HG02759 (cell line): ENCODE measurements at regions not wholly inside any gene's neighbourhood (a gene's known extent, or its start where the extent isn't known, plus 50 kb on each side); places are given as distances from the start of the nearest gene placed in this dataset.
"Not testable (repeated sequence)": the region's sequence is repeated elsewhere in the genome, so short reads cannot be mapped to it uniquely, and the experiment has no call there.

Experiments
- ATAC-seq: cut with Tn5 transposase; IDR thresholded peaks from one replicate; pipeline ENCODE4 v1.9.1; 2021; ENCODE audit warnings: mild to moderate bottlenecking, moderate library complexity; ENCODE audit not compliant: unreplicated experiment

DNA sequence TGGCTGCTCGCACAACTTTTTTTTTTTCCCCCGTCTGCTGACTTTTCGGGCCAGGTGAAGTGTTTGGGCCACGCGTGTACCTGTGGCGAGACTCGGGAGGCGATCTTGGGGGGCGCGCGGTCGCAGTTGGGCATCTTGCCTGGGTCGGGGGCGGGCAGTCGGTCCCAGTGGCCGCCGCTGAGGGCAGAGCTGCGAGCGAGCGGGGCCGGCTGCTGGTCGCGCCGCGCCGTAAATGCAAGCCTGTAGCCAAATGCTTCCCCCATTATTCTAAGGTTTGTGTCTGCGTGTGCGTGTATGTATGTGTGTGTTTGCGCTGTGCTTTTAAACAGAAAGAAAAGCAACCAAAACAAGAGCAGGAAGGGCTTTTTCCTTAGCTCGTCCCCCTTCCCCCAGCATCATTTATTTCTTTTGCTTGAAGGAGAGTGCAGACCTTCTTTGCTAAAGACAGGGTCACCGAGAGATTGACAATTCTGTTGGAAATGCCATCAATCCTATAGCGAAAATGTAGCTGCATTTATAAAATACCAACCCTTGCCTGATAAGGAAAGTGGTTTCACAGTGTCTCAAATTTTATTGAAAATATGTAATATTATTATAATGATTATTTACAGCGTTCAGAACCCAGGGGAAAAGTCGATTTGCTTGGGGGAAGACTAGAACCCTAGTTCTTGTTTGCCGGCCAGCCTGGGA lies 143.2 kb upstream of the ZNF536 start:
- no peak for ATAC-seq

DNA sequence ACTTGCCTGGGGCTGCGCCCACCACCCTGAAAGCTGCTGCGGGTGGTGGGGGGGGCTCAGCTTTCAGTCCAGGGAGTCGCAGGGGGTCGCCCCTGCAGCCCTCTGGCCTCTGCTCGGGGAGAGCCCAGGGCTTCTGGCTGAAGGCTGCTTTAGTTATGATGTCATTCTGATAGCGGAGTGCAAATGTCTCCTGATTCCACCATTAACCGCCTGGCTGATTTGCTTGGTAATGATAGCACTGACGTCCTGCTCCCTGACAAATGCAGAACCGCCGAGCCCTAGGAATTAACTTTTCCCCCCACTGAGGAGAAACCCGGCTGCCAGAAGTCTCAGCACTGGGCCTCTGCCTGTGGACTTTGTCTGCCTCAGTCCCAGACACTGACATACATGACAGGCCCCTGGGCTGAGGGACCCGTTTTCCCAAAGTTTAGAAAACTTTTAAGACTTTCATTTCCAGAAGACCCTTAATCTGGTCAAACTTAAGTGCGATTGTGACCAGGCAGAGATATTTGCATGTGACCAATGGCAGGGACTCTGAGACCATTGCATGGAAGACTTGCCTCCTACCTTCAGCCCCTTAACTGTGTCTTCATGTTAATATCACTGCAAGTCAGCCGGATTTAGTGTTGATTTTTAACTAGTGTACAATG lies 142.5 kb upstream of the ZNF536 start:
- no peak for ATAC-seq

DNA sequence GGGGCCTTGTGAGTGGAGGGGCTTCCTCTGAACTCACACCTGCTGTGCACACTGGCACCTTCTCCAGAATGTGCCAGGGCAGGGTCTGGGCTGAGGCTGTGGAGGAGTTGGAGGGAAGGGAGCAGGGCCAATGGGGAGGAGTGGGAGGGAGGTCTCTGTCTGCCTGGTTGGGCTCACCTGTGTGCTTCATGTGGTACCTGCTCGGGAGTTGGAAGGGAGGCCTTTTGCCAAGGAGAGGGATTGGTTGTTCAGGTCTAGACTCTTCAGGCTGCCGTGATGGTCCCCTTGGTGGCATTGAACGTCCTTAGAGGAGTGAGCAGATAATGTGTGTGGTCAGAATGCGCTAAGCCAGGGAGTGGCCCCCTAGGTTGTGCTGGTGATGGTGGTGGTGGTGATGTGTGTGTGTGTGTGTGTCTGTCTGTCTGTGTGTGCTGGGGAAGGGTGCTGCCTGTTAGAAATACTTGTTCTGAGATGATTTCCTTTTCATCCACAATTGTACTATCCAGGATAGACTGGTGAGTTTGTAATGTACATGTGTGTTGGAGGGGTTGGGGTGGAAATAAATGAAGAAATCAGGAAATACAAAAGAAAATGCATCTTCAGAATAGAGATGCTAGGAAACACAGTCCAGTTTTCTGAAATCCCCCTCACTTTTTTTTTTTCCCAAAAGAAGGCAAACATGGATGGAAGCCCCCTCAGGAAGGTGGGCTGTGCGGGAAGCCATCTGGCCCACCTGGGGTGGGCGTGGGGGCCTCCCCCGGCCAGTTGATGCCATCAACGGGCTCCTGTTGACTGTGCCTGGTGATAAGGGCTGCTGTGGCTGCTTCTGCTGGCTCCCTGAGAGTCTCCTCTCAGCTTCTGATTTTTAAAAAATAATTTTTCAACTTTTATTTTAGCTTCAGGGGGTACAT lies 140.5 kb upstream of the ZNF536 start:
- ATAC-seq, result no peak

DNA sequence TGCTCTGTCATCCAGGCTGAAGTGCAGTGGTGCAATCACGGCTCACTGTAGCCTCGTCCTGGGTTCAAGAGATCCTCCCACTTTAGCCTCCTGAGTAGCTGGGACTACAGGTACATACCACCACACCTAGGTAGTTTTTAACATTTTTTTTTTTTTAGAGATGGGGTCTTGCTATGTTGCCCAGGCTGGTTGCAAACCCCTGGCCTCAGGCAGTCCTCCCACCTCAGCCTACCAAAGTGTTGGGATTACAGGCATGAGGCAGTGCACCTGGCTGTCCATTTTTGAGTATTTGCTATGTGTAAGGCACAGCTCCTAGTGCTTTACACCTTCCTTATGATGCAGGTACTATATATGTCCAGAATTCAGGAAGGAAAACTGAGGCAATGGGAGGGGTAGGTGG lies 138.8 kb upstream of the ZNF536 start:
- no peak for ATAC-seq

DNA sequence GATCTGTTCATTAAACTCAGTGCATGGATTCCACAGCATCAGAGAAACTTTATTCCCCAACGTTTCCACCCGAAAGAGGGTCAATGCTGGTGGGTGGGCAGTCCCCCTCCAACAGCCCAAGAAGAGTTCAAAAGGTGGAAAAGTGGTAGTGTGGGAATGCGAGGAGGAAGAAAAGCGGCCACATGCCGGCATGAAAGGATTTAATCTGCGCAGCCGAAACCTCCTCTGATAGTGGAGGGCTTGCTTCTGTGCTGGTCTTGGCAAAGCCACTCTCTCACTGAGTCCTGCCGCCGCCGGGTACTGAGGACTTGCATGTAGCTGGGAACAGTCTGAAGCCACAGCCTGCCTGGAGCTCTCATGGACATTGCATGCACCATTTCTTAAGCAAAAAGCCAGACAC lies 136.2 kb upstream of the ZNF536 start:
- ATAC-seq, result no peak

DNA sequence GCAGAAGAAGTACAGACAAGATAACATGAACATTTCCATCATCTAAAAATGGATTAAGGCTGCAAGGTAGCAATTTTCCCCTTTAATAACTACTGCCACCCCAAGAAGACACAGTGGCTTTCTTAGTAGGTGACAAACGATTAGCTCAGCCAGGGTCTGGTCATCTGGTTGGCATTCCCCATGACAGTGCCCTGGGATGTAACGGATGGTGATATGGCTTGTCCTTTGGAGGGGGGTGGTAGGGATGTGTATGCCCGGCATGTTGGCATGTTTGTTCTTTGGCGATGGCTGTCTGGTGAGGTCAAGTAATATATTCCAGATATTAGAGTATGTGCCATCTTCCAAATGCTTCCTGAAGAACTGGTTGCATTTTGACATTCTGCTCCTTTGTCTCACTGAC lies 135.6 kb upstream of the ZNF536 start:
- ATAC-seq, result no peak

DNA sequence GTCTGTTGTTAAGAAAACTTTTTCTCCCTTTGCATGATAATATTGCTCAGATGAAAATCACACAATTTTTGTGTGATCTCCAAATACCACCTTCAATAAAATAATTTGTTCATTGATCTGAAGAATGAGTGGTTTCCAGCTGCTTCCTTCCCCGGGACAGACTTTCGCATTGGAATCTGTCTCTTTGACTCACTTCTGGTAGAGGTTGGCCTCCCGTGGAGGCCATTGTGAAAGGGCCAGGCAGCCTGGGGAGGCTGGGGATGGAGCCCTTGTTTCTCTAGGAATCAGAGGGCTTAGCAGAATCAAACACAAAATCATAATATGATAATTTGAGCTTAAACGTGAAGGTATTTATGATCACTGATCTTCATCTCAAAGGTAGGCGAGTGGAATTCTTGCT lies 135.0 kb upstream of the ZNF536 start:
- no peak for ATAC-seq

DNA sequence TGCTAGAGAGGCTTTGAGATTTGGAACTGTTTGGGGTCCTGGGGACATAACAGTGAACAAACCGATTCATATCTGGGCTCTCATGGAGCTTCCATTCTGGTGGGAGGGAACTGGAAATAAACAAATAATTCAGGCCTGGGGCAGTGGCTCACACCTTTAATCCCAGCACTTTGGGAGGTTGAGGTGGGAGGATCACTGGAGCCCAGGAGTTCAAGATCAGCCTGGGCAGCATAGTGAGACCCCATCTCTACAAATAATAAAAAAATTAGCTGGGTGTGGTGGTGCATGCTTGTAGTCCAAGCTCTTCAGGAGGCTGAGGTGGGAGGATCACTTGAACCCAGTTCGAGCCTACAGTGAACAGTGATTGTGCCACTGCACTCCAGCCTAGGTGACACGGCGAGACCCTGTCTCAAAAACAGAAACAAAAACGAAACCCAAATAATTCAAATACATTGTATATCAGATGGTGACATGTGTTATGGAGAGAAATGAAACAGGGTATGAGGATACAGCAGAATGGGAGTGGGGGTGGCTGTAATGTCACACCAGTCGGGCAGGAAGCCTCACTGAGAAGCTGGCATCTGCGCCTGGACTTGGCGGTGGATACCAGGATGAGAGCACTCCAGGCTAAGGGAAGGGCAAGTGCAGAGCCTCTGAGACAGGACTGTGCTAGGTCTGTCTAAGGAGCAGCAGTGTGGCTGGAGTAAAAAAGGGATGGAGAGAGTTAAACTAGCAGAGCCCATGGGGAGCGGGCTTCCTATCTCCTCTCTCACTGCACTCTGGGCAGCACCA lies 131.1 kb upstream of the ZNF536 start:
- no peak for ATAC-seq

DNA sequence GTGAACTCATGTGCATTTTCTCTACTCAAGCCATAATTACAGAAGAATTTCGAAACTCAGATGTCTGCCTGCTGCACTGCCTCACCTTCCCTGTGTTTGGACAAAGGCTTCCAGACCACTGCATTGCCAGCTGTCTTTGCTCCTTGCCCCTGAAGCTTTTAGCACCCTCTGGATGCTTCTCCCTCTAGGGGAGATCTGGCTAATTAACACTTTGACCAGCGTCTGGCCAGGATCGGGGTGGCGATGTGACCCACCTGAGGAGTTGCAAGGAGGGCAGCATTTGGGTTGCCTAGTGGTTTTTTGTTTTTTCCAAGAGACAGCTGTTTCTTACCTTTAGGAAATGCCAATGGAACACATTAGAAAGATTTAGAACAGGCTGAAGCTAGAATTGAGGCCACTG lies 127.7 kb upstream of the ZNF536 start:
- no peak for ATAC-seq

DNA sequence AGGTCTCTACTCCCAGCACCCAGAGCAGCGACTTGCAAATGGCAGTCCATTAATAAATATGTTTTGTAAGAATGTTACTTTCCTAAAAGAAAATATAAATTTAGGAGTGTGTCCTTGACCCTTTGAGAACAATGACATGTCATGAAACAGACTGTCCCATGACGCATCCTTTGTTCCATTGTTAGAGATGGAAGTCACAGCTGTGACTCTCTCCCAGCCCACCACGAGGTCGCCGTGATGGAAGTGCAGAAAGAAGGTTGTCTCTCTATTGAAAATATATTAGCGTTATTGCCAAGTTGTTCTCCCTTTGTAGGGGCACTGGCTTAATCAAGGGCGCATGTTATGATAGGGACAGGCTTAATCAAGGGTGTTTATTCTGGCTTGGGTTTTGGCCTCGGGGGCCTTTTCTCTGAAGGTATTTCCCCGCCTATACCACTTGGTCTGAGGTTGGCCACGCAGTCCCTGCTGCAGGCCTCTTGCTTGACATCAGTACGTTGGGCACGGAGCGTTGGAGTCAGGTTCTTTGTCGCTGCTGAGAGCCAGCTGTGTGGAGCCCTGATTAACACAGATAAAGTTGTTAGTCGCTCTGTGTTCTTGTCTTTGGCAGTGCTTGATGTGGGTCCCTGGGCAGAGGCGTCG lies 126.7 kb upstream of the ZNF536 start:
- ATAC-seq, result no peak

DNA sequence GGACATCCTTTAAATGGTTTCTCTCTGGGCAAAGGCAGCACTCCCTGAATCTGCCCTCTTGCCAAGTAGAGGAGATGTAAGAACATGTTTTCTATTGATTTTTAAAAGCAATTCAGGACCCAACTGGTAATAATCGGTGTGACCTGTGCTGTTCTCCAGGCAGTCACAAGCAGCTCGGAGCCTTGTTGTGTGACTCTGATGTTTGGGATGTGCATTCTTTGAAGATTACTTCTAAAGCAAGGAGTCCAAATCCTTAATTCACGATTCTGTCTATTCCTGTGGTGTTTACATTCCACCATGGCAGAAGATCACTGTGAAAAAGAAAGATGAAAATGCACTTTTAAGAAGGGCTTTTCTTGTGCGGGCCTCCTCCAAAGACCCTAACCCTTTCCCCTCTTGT lies 122.3 kb upstream of the ZNF536 start:
- no peak for ATAC-seq

DNA sequence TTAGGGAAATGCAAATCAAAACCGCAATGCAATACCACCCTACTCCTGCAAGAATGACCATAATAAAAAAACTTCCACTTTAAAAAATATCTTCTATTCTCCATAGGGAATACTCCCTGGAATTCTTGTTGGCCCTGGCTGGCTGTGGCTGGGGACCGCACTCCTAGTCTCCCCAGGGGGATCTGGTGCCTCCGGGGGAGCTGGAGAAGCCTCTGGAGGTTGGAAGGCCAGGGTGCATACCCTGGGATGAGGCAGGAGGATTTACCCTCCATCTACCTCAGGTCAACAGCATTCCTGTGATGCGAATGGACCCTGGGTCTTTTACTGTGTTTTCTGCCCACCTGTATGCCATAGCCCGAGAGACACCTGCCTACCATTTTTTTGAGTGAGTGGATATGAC lies 120.0 kb upstream of the ZNF536 start:
- ATAC-seq, result no peak

DNA sequence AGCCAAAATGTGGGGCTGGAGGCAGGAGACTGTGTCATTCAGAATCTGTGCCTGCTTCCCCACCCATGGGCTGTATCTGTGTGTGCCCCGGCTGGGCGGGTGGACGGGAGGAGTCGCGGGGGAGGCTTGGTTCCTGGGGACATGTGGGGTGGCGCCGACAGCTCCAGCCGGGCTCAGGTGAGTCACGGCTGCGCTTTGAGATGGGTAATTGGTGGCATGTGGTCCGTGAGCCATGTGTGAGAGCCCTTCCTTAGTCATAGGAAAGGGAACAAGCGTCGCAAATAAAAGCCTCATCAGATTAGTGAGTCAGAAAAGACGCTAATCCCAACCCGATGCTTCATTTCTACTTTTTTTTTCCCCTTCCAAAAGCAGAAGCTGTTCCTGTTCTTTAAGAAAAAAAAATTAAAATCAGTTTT lies 118.6 kb upstream of the ZNF536 start:
- ATAC-seq, result no peak

DNA sequence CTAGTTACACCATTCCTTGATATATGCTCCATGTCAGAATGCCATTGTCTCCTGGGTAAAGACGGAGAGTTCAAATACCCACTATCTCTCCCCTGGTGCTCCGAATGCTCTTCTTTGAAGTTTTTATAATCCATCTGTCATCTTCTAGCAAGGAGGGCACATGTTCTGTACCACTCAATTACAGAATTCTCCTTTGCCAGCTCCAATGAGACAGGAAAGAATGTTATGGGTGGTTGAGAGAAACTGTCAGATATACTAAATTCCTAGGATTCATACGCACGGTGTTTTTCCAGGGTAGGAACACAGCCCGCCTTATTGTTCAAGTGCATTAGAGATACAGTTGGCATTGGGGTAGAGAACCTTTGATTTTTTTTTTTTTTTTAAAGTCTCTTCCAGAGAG lies 118.0 kb upstream of the ZNF536 start:
- no peak for ATAC-seq

DNA sequence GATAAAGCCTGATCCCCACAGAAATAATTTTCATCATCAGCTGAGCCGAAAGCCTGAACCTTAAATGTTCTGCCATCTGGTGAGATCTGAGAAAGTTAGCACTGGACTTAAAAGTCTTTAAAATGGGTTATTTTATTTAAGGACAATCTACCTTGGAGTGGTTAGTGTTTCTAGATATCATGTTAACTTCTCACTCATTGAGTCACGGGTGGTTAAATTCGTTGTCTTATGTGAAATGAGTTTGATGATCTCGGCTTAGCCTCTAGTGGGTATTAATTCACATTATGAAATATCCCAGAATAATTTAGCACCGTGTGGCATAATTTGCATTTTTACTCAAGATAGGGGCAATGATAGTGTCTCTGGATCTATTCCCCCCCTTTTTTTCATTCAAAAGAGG lies 117.4 kb upstream of the ZNF536 start:
- no peak for ATAC-seq

DNA sequence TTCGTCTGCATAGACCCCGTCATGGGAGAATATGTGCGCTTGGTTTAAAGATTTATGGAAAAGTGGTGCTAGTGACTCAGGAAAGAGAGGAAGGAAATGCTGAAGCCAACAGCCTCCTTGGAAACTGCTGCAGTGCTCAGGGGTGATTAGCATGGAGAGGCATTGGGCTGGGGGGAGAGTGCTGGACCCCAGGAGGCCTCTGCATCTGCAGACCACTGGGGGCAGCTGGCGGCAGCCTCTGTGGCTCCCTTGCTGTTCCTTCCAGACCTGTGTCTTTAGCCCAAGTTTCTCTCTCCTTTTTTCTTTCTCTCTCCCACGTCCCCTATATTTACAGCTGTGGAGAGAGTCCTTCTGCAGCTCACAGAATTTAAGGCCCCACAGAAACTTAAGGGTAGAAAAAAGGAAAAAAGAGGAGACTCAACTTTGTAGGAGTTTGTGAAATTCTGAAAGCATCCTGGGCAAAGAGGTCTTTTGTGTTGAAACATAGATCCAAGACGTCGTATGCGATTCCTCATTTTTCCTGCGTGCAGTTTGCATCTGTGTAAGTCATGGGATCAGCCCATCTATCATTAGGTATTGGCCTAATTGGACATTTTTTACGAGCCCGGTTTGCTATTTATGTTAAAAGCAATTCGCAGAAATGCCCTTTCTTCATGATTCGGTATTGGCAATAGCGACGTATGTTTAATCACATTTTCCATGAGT lies 116.2 kb upstream of the ZNF536 start:
- ATAC-seq, result no peak

DNA sequence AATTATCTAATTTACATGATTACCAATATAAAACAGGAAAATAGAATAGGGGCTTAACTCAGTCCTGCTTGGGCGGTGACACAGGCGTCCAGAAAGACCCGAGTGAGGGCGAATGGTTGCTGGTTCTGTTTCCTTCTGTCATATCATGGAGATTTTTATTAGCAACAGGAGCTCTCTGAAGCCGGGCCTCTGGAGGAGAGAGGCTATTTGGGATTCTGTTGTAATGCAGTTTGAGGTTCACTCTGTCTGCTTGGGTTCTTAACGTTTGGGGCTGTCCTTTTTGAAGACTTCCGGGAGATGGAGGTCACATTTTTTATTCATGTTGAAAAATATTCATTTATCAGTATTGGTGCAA lies 115.7 kb upstream of the ZNF536 start:
- ATAC-seq, result no peak

DNA sequence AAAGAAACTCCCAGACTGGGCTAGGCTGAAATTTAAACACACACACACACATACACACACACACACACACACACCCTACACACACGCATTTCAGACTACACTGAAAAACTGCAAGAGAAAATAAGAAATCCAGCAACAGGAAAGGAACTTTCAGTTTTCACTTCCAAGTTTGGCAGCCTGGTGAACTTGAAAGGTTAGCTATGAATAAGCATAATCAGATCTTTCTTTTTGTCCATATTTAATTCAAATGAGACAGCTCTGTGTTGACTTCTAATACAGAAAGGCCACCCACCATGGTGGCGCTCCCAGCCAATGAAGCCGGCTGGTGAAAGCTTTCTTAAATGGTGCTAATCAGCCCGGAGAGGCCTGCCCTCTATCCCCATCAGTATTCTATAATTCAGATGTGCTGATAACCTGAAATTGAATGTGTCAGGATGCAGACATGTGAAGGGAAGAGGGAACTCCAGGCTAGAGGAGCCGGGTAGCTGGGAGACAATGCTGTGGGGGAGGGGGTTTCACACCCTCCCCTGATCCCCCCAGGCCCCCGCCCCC lies 108.3 kb upstream of the ZNF536 start:
- no peak for ATAC-seq

DNA sequence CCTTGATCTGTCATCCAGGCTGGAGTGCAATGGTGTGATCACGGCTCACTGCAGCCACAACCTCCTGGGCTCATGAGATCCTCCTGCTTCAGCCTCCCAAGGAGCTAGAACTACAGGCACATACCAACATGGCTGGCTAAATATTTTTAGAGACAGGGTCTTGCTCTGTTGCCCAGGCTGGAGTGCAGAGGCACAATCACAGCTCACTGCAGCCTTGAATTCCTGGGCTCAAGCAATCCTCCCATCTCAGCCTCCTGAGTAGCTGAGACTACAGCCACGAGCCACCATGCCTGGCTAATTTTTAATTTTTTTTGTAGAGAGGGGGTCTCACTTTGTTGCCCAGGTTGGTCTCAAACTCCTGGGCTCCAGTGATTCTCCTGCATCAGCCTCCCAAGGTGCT lies 106.3 kb upstream of the ZNF536 start:
- ATAC-seq, result not testable (repeated sequence)

DNA sequence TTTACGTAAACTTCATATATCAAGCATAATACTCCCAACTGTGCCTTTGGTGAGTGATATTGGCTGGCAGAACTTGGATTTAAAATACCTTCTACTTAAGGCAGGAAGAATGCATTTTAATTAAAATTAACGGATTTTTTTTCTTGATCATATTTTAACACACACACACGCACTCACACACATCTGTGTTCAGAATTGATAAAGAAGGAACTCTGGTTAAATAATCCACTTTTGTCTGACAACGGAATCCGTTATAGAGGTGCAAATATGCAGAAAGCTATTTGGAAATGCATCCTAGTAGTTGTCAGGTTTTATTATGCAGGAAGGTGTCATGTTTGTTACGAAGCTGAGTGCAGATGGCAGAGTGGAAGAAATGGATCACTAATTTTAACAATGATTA lies 105.5 kb upstream of the ZNF536 start:
- ATAC-seq, result no peak
